SU-DHL-6 (cell line): ENCODE measurements at regions not wholly inside any gene's neighbourhood (a gene's known extent, or its start where the extent isn't known, plus 50 kb on each side); places are given as distances from the start of the nearest gene placed in this dataset.

Experiments used
- CTCF ChIP-seq: fragments of 200-600 bp; sonication (generic); IDR thresholded peaks from one replicate; pipeline ENCODE4 v1.5.1; 2017; ENCODE audit warnings: antibody characterized with exemption, mild to moderate bottlenecking, low read length, moderate library complexity; ENCODE audit not compliant: insufficient read depth, poor library complexity, severe bottlenecking
- EZH2phosphoT487 ChIP-seq: fragments of 200-600 bp; sonication (generic), shearing (Covaris generic); conservative IDR thresholded peaks from 2 replicates; pipeline ENCODE4 v1.6.1; 2018; ENCODE audit warnings: mild to moderate bottlenecking, antibody characterized with exemption, low read length, moderate library complexity, mixed read lengths

- TF ChIP-seq CTCF (no peak), EZH2phosphoT487 (no peak)
Measured at GRCh38 chrX:35288657-35289056, 346.1 kb downstream of the FAM47B start.
